ENCODE measurements at regions not wholly inside any gene's neighbourhood (a gene's known extent, or its start where the extent isn't known, plus 50 kb on each side); places are given as distances from the start of the nearest gene placed in this dataset.

DNA sequence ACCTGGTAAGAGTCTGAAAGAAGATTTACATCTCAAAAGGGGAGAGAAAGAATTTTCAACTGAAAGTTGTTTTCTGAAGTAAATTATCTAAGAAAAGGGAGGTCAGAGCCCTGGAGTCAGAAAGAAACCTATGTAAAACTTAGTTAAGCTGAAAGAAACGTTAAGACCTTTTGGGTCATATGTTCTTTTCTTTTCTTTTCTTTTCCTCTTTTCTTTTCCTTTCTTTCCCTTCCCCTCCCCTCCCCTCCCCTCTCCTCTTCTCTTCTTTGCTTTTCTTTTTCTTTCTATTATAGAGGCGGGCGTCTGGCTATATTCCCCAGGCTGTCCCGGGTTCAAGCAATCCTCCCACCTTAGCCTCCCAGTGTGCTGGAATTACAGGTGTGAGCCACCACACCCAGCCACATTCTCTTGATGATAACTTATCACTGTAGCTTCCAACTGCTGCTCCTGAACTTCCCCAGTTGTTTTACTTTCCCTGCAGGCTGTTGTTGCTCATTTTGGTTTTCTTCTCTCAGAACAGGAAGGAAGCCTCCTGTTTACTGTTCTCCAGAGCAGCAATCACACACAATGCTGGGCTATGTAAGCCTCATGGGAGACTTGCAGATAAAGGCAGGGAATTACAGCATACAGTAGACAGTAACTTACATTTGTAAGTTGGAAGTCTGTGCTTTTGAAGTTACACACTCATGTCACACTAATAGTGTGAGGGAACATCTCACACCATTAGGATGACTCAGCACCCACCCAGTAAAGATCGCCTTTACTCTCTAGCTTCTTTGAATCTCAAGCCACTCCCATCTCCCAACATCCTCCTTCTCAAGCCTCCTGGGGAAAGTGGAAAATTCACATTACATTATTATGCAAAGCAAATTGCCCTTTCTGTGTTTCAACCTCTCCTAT, 2216.6 kb upstream of the WWC1 start:
- ChIA-PET POLR2A (no interaction called here), CTCF (no interaction called here)
- Mint-ChIP-seq H3K4me1 (no peaks in the 10 kb centered on the region), H3K9me3 (ENCODE audit: insufficient read depth) (peaks cover 5% of the 10 kb centered on the region), H3K27ac (no peak overlapping the region), H3K27me3 (no peaks in the 10 kb centered on the region), H3K4me3 (no peak overlapping the region)
- 51% methylated on average over 3 of the region's 5 CpGs for WGBS (ENCODE audit: insufficient coverage)
- Histone ChIP-seq H3K9ac (ENCODE audit: low read length) (no peak overlapping the region), H3K27me3 (replicated peaks in 1 of 4; ENCODE audit: control extremely low read depth in 1 of 4, control insufficient read depth in 3 of 4, insufficient read depth in 4 of 4, low read length in 3 of 4) (no peaks in the 10 kb centered on the region), H3K4me1 (ENCODE audit: control insufficient read depth in 2 of 2, insufficient read depth in 2 of 2, low read length in 2 of 2) (no peaks in the 10 kb centered on the region), H3K4me3 (ENCODE audit: control extremely low read depth in 1 of 5, extremely low read depth in 1 of 5, insufficient read depth in 1 of 5, low read depth in 2 of 5, low read length in 4 of 5) (no peak overlapping the region), H3K79me2 (ENCODE audit: control insufficient read depth, insufficient read depth, low read length) (no peaks in the 10 kb centered on the region), H4K20me1 (ENCODE audit: control insufficient read depth, insufficient read depth, low read length, poor library complexity, severe bottlenecking) (no peaks in the 10 kb centered on the region), H3K4me2 (replicated peaks; ENCODE audit: low read depth, low read length, poor library complexity, severe bottlenecking) (no peak overlapping the region), H2AFZ (ENCODE audit: insufficient read depth, low read depth, low read length, poor library complexity, severe bottlenecking) (no peak overlapping the region), H3K36me3 (replicated peaks in 1 of 2; ENCODE audit: control extremely low read depth in 1 of 2, control insufficient read depth in 1 of 2, extremely low read depth in 1 of 2, insufficient read depth in 2 of 2, low read length in 1 of 2) (no peaks in the 10 kb centered on the region), H3K9me3 (ENCODE audit: control extremely low read depth in 1 of 3, control insufficient read depth in 2 of 3, insufficient read depth in 1 of 3, low read length in 2 of 3) (no peaks in the 10 kb centered on the region), H3K27ac (ENCODE audit: low read length in 2 of 2) (no peak overlapping the region)
- no peak for TF ChIP-seq EZH2 (IDR thresholded peaks at IDR 0.05; ENCODE audit: borderline replicate concordance, insufficient read depth, low read depth, low read length, poor library complexity, severe bottlenecking)
- TF ChIP-seq, protein P1, sequence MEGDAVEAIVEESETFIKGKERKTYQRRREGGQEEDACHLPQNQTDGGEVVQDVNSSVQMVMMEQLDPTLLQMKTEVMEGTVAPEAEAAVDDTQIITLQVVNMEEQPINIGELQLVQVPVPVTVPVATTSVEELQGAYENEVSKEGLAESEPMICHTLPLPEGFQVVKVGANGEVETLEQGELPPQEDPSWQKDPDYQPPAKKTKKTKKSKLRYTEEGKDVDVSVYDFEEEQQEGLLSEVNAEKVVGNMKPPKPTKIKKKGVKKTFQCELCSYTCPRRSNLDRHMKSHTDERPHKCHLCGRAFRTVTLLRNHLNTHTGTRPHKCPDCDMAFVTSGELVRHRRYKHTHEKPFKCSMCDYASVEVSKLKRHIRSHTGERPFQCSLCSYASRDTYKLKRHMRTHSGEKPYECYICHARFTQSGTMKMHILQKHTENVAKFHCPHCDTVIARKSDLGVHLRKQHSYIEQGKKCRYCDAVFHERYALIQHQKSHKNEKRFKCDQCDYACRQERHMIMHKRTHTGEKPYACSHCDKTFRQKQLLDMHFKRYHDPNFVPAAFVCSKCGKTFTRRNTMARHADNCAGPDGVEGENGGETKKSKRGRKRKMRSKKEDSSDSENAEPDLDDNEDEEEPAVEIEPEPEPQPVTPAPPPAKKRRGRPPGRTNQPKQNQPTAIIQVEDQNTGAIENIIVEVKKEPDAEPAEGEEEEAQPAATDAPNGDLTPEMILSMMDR (IDR thresholded peaks at IDR 0.05): no peak
- ATAC-seq (ENCODE audit: low read depth): no peak
- intact Hi-C loops (cut with micrococcal nuclease): no loop called here
- no peak for DNase-seq

DNA sequence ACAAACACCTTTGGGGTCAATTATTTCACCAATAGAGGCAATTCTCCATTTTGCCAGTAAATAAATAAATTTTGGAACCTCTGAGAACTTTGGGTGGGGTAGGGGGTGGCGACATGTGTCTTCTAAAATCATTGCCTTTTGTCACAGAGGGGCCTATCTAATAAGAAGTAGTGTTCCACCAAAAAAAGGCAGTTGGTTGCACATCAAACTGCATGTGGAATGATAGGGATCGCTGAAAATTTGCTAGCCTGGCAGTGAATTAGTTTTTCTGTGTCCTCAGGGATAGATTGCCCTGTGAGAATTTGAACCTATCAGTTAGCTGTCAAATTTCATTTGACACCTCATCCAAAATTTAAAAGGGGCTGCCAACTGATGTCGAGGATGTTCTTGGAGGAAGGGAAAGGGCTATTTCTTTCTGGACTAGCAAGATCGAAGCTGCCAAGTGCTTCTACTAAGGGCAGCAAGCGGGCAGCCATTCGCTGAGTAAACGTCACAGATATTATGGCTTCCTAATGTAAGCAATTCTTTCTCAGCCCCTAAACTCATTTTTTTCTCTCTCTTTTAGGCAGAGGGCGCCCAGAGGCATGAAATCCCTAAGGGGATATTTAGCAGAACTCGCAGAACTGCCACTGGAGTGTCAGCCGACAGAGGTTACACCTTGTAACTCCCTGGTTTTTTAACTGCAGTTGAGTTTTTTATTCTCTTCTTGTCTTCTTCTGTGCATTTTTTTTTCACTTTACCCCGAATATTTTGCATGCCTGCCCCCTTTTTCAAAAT, 2208.1 kb upstream of the WWC1 start:
- no peaks in the 10 kb centered on the region for H3K4me1 ChIP-seq (ENCODE audit: control insufficient read depth in 2 of 2, insufficient read depth in 2 of 2, low read length in 2 of 2)
- H3K9ac ChIP-seq (ENCODE audit: low read length): no peak overlapping the region
- no peak overlapping the region for H2AFZ ChIP-seq (ENCODE audit: insufficient read depth, low read depth, low read length, poor library complexity, severe bottlenecking)
- DNase-seq (no peak), ATAC-seq (ENCODE audit: low read depth) (no peak)
- no peaks in the 10 kb centered on the region for H3K36me3 ChIP-seq (replicated peaks in 1 of 2; ENCODE audit: control extremely low read depth in 1 of 2, control insufficient read depth in 1 of 2, extremely low read depth in 1 of 2, insufficient read depth in 2 of 2, low read length in 1 of 2)
- no peaks in the 10 kb centered on the region for H3K27me3 Mint-ChIP-seq
- CTCF ChIA-PET: no interaction called here
- H3K9me3 ChIP-seq (ENCODE audit: control extremely low read depth in 1 of 3, control insufficient read depth in 2 of 3, insufficient read depth in 1 of 3, low read length in 2 of 3): no peaks in the 10 kb centered on the region
- H3K4me3 ChIP-seq (ENCODE audit: control extremely low read depth in 1 of 5, extremely low read depth in 1 of 5, insufficient read depth in 1 of 5, low read depth in 2 of 5, low read length in 4 of 5): no peak overlapping the region
- no peaks in the 10 kb centered on the region for H3K79me2 ChIP-seq (ENCODE audit: control insufficient read depth, insufficient read depth, low read length)
- no peak overlapping the region for H3K27ac ChIP-seq (ENCODE audit: low read length in 2 of 2)
- H4K20me1 ChIP-seq (ENCODE audit: control insufficient read depth, insufficient read depth, low read length, poor library complexity, severe bottlenecking): no peaks in the 10 kb centered on the region
- POLR2A ChIA-PET: no interaction called here
- no peaks in the 10 kb centered on the region for H3K27me3 ChIP-seq (replicated peaks in 1 of 4; ENCODE audit: control extremely low read depth in 1 of 4, control insufficient read depth in 3 of 4, insufficient read depth in 4 of 4, low read length in 3 of 4)
- no peak overlapping the region for H3K27ac Mint-ChIP-seq
- intact Hi-C loops (cut with micrococcal nuclease): no loop called here
- 26% methylated on average over 5 of the region's 11 CpGs for whole genome bisulfite sequencing (ENCODE audit: insufficient coverage)
- no peaks in the 10 kb centered on the region for H3K4me1 Mint-ChIP-seq
- no peak for TF ChIP-seq EZH2 (IDR thresholded peaks at IDR 0.05; ENCODE audit: borderline replicate concordance, insufficient read depth, low read depth, low read length, poor library complexity, severe bottlenecking)
- TF ChIP-seq, protein P1 (IDR thresholded peaks at IDR 0.05): no peak
- H3K9me3 Mint-ChIP-seq (ENCODE audit: insufficient read depth): no peaks in the 10 kb centered on the region
- no peak overlapping the region for H3K4me3 Mint-ChIP-seq
- no peak overlapping the region for H3K4me2 ChIP-seq (replicated peaks; ENCODE audit: low read depth, low read length, poor library complexity, severe bottlenecking)
